AG08395 (cell line): ENCODE measurements at regions not wholly inside any gene's neighbourhood (a gene's known extent, or its start where the extent isn't known, plus 50 kb on each side); places are given as distances from the start of the nearest gene placed in this dataset.

Experiments
- DNase-seq: peaks from one replicate; pipeline ENCODE4 v3.0.0; 2012; ENCODE audit warnings: mixed read lengths, low spot score

DNA sequence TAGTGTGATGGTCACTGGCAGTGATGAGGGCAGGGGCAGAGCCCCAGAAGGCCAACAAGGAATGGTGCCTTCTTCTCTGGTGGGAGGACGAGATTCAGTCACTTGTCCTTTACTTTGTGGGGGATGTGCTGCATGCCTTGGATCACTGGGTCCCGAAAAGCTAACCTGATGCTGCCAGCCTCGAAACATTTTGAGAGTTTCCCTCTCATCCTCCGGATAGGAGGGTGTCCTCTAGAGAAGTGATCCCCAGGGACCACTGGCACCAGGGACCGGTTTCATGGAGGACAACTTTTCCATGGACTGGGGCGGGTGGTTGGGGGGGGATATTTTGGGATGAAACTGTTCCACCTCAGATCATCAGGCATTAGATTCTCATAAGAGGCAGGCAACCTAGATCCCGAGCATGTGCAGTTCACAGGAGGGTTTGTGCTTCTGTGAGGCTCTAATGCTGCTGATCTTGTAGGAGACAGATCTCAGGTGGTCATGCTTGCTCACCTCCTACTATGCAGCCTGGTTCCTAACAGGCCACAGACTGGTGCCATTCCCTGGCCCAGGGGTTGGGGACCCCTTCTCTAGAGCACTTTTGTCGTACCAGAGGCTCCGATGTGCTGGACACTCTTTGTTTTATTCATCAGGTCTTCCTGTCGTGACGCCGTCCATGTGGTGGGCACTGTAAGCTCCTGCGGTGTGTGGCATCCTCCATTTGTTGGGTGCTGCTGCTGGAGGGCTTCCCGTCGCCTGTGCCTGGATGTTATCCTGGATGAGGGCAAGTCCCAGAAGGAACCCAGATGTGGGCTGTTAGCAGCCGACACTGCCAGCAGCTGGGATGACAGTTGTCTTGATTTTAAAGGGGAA, 68.5 kb upstream of the HDAC4 start:
- DNase-seq, result no peak

DNA sequence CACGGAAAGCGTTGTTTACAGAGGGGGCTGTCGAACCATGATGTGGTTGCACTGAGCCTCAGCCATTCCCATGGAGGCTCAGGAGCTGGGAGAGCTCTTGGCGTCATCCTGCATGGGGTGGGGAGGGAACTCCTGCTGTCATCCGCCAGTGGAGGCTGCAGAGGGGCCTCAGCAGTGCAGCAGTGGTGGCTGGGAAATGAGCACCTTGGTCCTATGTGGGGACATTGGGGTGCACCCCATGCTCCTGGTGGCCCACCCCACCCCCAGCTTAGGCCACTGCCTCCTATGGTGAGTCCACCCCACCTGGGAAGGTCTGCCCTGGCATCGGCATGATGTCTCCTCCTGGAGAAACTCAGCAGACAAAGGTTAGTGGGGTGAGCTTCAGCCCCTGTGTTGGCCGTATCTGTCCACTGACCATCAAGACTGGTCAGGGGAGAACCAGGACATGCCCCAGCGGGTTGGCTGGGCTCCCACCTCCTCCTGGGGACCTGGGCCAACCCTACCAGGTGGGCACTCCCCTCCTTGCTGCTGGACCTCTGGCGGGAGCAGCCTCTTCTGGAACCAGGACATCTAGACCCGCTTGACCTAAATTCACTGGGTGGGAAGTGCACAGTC, 67.8 kb upstream of the HDAC4 start:
- DNase-seq, result no peak

DNA sequence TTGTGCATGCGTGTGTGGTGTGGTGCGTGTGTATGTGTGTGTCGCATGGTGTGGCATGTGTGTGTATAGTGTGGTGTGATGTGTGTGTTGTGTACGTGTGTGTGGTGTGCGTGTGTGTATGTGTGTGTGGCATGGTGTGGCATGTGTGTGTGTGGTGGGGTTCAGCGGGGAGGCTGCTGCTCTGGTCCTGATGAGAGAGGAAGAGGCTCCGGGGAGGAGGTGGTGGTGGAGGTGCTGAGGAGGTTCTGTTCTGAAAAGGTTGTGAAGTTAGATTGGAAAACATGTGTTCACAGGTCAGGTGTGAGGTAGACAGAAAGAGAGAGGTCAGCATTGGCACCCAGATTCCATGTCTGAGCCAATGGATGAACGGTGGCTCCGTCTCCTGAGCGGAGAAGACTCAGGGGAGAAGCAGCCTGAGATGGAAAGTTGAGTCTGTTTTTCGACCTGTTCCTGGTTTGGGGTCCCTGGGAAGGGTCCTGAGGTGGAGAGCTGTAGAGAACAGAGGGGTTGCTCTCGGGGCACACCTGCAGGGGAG, 67.2 kb upstream of the HDAC4 start:
- DNase-seq, result no peak

DNA sequence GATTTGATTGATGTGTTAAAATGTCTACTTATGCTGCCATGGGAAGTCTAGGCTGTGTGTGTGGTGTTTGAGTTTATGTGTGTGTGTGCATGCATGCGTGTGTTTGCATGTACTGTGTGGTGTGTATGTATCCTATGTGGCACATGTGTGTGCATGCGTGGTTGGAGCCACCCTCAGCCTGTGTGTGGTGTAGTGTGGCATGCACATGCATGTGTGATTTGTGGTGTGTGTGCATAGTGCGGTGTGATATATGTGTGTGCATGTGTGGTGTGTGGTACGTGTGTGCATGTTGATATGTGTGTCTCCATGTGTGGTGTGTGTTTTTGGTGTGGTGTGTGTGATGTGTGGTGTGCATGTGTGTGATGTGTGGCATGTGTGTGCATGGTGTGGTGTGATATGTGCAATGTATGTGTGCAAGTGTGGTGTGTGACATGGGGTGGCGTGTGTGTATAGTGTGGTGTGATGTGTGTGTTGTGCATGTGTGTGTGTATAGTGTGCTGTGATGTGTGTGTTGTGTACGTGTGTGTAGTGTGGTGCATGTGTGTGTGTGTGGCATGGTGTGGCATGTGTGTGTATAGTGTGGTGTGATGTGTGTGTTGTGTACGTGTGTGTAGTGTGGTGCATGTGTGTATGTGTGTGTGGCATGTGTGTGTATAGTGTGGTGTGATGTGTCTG, 66.6 kb upstream of the HDAC4 start:
- no peak for DNase-seq

DNA sequence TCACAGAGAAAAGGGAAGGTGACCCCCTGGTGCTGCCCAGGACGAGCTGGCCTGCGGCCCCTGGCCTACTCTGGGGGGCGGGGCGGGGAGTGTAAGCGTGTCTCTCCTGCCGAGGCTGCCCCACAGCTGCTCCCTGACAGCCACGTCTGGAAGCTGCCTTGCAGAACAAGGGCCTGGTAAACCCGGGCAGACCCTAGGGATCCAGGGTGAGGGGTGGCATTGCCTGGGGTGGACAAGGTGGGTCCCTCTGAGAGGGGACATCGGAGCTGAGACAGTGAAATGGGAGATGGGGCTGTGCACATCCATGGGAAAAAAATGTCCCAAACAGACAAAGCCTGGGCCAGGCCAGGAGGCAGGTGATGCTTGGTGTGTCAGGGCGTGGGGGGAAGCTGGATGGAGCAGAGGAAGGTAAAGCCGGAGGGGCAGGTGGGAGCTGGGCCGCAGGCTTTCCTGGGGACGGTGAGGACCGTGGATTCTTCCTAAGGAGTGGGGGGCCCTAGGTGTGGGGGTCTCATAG, 66.0 kb upstream of the HDAC4 start:
- DNase-seq, result no peak

DNA sequence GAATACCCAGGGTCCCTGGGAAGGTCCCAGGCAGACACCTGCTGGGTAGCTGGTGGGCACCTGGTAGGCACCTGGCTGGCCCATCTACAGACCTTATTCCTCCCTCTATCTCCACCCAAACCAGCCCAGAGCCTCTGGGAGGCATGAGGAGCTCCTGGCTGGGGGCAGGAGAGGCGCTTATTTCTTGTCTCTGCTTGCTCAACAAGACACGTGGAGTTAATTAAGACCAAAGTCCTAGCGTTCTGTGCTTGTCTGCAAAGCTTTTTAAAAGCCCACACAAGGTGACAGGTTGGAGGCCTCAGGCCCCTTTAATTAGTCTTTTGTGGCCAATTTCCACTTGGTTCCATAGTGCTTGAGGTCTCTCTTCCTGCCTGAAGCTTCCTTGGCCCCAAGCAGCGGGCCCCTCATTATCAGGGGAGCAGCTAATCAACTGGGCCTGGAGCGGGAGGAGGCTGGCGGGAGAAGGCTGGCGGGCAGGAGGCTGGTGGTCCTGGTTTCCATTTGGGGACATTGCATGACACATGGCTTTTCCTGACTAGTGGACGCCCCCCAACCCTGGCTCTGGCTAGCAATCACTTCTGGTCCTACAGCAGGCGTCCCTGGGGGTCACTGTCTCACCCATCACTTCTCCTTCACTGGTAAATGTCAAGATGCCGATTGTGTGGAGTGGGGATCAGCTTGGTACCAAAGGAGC, 65.4 kb upstream of the HDAC4 start:
- peak; percentile 35 for DNase-seq

DNA sequence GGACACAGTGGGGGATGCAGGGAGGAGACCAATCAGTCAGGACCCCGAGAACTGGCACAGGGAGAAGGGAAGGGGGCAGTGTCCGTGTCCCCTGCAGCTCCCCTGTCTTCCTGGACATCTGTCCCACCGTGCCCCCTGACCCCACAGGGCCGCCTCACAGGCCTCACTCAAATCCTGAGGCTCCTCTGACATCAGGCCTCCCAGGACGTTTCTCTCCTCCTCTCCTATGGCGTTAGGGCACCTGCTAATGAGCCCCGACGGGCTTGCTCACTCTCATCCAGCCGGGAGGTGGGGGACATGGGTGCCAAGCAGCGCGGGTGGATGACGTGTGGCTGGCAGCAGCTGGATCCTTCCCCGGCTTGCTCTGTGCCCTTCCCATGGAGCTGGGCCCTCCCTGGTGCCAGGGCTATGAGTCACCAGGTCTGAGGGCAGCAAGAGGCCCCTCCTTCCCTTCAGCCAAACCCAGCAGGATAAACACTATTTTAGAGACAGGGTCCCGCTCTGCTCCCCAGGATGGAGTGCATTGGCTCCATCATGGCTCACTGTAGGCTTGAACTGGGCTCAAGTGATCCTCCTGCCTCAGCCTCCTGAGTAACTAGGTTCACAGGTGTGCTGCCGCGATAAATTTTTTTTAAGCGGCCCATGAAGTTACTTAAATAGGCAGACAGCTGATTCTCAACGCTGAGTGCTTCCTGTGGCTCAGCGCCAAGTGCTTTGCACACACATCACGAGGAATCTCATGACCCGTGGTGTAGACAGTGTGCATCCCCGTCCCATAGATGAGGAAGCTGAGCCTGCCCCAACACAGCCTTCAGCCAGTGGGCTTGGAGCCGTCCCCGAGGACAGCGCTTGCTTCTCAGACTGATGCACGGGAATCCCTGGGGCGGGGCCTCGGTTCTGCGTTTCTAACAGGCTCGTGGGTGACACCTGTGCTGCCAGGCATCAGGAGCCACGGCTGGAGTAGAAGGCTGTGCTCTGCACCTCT, 64.5 kb upstream of the HDAC4 start:
- peak; percentile 59 for DNase-seq

DNA sequence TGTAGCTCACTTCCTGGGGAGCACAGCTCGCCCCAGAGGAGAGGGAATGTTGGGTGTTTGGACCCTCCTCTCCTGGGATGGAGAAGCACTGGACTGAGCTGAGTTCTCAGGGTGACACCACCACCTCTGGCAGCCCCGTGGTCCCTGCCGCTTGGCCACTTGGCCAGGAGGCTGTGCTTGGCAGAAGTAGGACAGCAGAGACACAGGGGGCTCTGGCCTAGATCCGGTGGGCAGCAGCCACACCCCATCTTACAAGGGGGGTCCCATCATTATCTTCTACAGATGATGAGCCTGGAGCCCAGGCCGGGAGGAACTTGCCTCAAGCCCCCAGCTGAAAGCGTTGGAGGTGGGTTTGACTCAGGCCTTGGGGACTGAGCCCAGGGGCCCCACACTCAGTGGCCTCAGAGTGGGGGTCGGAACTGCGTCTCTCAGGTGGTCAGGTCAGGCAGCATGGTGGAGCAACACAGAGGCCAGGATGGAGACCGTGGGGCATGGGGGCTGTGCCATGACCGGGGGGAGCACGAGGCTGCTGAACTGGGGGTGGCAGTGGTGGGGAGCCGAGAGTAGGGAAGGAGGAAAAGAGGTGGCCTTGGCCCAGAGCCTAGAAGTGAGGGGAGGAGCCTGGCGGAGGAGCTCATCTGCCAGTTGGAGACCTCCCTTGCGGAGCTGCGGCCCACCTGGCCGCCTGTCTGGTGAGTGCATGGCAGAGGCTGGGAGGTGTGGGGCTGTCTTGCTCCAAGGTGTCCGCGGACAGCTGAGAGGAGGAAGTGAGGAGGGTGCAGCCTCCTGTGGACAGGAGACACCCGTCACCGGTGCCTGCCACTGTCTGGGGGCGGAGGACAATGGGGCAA, 63.6 kb upstream of the HDAC4 start:
- no peak for DNase-seq

DNA sequence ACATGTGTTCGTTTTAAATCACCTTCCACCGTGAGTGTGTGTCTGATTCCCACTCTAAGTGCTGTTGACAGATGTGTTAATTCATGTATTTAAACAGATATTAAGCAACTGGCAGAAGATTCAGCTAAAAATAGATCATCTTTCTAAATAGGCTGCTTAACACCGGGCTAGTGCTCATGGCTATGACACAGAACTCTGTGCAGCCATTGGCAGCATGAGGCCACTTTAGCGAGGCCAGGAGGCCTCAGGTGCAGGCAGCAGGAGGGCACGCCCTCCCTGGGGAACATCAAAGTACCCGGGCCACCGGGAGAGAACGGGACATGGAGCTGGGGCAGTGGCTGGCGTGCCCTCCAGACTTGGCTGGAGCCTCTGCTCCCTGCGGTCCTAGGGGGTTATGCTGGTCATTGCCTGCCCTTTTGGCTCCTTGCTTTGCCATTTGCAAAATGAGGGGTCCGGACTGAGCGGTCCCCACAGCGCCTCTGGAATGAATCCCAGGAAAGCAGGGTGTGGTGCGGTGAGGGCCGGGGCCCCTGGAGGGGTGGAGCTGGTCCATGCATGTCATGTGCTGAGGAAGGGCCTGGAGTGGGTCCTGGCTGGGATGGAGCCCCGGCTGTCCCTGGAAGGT, 62.8 kb upstream of the HDAC4 start:
- no peak for DNase-seq

DNA sequence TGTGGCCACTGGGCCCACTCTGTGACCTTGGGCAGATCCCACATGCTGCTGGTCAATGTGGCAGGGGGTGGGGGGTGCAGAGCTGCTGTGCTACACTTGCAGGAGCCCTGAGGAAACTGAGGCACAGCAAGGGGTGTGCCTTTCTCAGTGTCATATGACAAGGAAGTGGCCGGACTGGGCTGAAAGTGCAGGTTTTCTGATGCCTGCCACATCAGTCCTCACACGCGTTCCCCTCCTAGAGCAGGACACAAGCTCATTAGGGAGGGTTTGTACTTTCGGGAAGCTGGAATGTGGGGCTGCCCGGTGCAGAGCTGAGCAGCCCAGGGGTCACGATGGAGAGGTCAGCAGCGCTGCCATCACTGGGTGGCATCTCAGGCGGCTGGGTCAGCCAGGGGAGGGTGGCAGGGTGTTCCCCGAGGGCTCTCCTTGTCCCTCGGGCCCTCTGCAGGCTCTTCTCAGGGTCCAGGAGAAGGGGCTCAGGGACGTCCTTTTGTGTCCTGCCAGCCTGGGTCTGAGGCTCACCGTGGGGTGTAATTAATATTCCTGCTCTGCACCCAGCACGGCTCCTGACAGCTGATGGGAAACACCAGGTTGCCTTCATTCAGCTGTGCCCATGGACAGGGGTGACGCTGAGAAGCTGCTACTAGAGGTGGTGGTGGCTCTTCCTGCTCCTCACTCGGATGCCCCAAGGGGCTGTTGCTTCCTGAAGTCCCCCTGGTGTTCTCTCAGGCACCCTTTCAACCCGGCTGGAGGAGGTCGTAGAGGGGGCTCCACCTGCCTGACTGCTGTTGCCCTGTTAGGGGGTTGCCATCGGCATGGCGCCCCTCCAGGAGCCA, 62.1 kb upstream of the HDAC4 start:
- no peak for DNase-seq

DNA sequence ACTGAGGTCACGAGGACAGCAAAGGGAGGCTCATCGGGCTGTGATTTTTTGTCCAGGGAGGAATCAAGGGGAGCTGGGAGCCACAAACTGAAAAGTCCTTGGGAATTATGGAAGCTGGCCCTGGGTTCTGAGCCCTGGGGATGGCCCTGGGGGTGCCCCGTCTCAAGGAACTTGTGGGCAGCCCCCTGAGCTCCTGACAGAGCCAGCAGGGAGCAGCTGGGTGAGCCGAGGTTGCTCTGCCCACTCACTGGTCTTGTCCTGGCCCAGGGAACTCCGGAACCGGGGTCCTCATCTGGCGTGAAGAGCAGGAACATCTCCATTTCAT, 61.3 kb upstream of the HDAC4 start:
- DNase-seq, result no peak

DNA sequence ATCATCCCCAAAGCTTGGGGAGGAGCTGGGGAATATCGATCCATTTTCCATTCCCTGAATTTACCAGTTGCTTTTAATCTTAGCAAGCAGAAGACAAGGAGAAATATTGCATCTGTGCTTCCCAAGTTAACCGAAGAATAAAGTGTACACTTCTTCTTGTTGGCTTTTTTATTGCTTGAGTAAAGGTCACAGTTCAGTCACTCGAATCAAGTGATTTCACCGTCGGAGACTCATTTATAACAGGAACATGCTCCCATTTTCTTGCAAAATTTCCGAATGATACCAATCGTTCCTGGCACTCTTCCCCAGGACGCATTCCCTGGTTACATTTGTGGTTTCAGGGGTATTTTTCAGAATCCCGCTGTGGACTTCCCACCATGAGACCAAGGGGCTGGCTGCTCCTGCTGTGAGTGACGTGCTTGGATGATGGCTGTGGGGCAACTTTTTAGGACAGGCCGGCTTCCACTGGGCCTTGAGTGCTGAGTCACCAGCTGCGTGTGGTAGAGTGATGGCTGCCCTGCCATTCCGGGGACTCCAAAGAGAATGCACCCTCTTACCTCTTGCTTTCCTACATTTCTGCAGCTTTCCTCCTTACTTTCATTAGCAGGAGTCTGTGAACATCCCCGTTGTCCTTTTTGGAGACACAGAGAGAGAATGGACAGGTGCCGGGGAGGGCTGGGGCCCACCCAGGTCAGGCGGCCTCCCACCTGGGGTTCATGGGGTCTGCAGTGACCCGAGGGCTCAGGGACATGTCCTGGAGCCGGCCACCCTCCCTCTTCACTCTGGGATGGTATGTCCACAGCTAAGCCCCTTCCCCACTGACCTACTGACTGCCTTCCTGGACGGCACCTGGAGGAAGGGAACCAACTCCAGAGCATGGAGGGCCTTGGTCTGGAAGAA, 60.7 kb upstream of the HDAC4 start:
- no peak for DNase-seq

DNA sequence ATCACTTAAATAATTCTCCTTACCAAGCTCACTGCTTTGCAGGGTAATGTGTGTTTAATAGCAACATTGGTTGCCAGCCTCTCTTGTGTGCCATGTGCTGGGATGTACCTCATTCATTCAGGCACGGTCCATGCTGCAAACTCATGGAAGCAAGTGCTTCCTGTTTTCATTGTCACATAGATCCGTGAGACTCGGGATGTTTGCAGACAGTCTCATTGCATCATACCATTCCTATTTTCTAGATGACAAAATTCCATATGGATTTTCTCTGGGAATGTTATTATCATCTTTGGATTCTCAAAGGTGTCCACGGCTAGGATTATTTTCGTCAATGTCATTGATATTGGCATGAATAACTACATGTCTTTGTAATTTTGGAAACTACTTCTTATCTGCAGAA, 60.0 kb upstream of the HDAC4 start:
- DNase-seq, result no peak

DNA sequence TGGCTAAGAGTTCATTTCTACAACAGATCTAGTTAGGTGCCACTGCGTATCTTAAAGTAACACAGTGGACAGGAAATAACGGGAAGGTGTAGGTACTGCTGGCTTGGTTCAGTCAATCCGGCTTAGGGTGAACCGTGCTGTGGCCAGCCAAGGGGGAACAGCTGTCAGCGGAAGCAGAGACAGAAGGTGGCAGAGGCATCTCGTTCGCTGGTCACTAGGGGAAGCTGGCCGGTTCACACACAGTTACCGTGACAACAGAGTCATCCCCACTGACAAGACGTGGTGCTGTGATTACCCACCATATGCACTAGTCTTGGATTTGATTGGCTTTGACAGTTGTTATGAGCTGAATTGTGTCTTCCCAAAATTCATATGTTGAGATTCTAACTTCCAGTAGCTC, 58.8 kb upstream of the HDAC4 start:
- no peak for DNase-seq

DNA sequence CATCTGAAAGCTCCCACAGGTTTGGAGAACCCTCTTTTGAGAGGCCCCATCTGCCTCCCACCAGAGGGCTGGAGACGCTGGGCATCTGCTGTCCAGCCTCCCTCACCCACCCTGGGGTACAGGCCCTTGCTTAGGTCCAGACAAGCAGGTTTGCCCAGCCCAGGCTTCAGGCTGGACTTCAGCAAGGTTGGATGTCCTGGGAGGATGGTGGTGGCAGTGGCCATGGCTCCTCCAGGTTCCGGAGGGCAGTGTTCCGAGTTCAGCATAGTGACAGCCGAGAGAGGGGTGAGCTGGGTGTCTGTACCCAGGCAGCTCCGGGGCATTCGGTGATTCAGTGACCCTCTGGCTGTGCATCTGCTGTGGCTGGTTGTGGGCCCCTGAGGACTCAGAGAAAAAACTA, 58.2 kb upstream of the HDAC4 start:
- no peak for DNase-seq

DNA sequence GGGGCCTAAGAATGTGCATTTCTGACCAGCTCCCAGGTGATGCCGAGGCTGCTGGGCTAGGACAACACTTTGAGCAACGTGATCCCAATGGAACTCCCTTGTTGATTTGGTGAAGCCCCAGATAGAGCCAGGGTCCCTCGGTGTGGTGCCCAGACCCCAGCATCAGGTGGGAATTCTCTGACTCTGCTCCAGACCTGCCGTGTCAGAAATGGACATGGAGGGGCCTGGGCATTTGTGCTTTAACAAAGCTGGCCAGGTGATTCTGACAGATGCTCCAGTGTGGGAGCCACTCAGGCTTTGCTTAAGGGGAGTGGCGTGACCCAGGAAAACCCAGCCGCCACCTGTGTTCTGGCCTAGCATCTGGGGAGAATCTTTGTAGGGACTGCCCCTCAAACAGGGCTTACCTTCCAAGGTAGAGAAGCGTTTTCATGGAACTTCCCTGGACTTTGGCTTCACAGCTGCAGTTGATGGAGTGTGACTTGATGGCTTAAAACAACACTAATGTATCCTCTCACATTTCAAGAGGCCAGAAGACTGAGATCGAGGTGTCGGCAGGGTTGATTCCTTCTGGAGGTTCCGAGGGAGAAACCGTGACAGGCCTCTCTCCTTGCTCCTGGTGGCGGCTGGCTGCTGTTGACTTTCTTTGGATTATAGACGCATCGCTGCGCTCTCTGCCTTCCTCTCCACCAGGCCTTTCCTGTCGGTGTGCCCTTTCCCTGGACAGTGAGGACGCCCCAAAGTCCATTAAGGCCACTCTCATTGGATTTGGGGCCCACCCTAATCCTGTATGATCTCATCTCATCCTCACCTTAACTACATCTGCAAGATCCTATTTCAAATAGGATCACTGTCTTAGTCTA, 57.0 kb upstream of the HDAC4 start:
- no peak for DNase-seq

DNA sequence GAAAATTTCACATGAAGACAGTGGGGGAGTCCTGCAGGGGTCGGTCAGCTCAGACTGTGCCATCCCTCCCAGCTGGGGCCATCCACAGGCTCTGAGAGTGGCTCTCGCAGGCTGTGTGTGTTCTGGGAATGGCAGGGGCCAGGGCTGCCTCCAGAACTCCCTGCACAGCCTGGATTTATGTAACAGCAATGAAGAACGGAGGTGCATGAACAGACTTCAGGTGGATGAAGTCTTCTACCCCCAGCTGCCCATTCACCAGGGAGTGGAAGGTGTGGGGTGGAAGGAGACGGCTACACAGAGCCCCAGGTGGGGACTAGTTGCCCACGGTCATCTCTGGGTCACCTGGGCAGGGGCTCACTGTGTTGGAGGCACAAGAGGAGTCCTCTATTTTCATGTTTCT, 56.1 kb upstream of the HDAC4 start:
- DNase-seq, result no peak
